GM12891 (cell line): ENCODE measurements at regions not wholly inside any gene's neighbourhood (a gene's known extent, or its start where the extent isn't known, plus 50 kb on each side); places are given as distances from the start of the nearest gene placed in this dataset.

ENCODE experiments used
- POLR2A ChIP-seq: IDR thresholded peaks from 2 replicates; pipeline ENCODE4 v1.6.1; 2011; ENCODE audit warnings: low read depth, low read length, control low read depth
- POLR2AphosphoS5 ChIP-seq: IDR thresholded peaks from 2 replicates; pipeline ENCODE4 v1.6.1; 2011; ENCODE audit warnings: low read depth, low read length, control low read depth
- SPI1 ChIP-seq: IDR thresholded peaks from 2 replicates; pipeline ENCODE4 v1.6.1; 2011; ENCODE audit warnings: low read depth, low read length, control low read depth
- TAF1 ChIP-seq: IDR thresholded peaks from 2 replicates; pipeline ENCODE4 v1.6.1; 2011; ENCODE audit warnings: low read depth, low read length, control low read depth

- TF ChIP-seq TAF1, result no peak
- no peak for TF ChIP-seq POLR2A
- TF ChIP-seq SPI1, result no peak
- no peak for TF ChIP-seq POLR2AphosphoS5
Observed at GRCh38 chr5:108590799-108591198, 156.9 kb upstream of the FER start.
